ENCODE measurements at regions not wholly inside any gene's neighbourhood (a gene's known extent, or its start where the extent isn't known, plus 50 kb on each side); places are given as distances from the start of the nearest gene placed in this dataset.

- H3K4me3 ChIP-seq: no peak overlapping the region
- DNase-seq (no peak), ATAC-seq (no peak)
- no peaks in the 10 kb centered on the region for H3K9me3 ChIP-seq
- no peaks in the 10 kb centered on the region for H3K27me3 ChIP-seq
- intact Hi-C loops (cut with DNase I): no loop called here
- H3K4me1 ChIP-seq: no peaks in the 10 kb centered on the region
- H3K36me3 ChIP-seq: no peaks in the 10 kb centered on the region
- no peak overlapping the region for H3K27ac ChIP-seq
- no peak for TF ChIP-seq CTCF (IDR thresholded peaks at IDR 0.05)
Measured at GRCh38 chr18:68340606-68341005, 374.3 kb downstream of the TMX3 start.

DNA sequence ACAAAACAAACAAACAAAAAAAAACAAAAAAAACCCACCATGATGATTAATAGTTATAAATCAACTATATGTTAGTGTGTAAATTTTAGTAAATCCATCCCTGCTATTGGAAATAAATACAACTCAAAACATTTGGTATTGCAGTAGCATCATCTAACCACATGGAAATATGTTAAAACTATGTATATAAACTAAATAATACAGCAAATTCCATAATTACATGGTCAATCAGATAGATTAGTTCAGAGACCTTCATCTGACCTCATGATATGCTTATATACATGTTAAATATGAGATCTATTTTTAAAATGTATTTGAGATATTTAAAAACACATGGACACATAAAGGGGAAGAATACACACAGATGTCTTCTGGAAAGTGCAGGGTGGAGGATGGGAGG lies 384.2 kb downstream of the TMX3 start:
- Histone ChIP-seq H3K4me3 (no peak overlapping the region), H3K9me3 (no peaks in the 10 kb centered on the region), H3K27ac (no peak overlapping the region), H3K36me3 (no peaks in the 10 kb centered on the region), H3K27me3 (no peaks in the 10 kb centered on the region), H3K4me1 (no peaks in the 10 kb centered on the region)
- ATAC-seq (no peak), DNase-seq (no peak)
- intact Hi-C loops (cut with DNase I): no loop called here
- no peak for TF ChIP-seq CTCF (IDR thresholded peaks at IDR 0.05)

- DNase-seq: no peak
- Histone ChIP-seq H3K27me3 (no peaks in the 10 kb centered on the region), H3K4me3 (no peak overlapping the region), H3K36me3 (no peaks in the 10 kb centered on the region), H3K4me1 (no peaks in the 10 kb centered on the region), H3K9me3 (no peaks in the 10 kb centered on the region), H3K27ac (no peak overlapping the region)
- intact Hi-C loops (cut with DNase I): no loop called here
- no peak for ATAC-seq
- TF ChIP-seq CTCF (IDR thresholded peaks at IDR 0.05): no peak
Measured at GRCh38 chr18:68323921-68324320, 391.0 kb downstream of the TMX3 start.

GRCh38 chr18:68316636-68317035 lies 398.3 kb downstream of the TMX3 start:
- no peak for DNase-seq
- intact Hi-C loops (cut with DNase I): no loop called here
- ATAC-seq: no peak
- H3K4me1 ChIP-seq: no peaks in the 10 kb centered on the region
- no peak for TF ChIP-seq CTCF (IDR thresholded peaks at IDR 0.05)
- H3K36me3 ChIP-seq: no peaks in the 10 kb centered on the region
- H3K27ac ChIP-seq: no peak overlapping the region
- no peaks in the 10 kb centered on the region for H3K9me3 ChIP-seq
- no peaks in the 10 kb centered on the region for H3K27me3 ChIP-seq
- H3K4me3 ChIP-seq: no peak overlapping the region

GRCh38 chr18:68314403-68314802 lies 400.5 kb downstream of the TMX3 start:
- DNase-seq (no peak), ATAC-seq (no peak)
- TF ChIP-seq CTCF (IDR thresholded peaks at IDR 0.05): no peak
- Histone ChIP-seq H3K36me3 (no peaks in the 10 kb centered on the region), H3K4me3 (no peak overlapping the region), H3K27ac (no peak overlapping the region), H3K9me3 (no peaks in the 10 kb centered on the region), H3K27me3 (no peaks in the 10 kb centered on the region), H3K4me1 (no peaks in the 10 kb centered on the region)
- intact Hi-C loops (cut with DNase I): no loop called here

Measured in left lung (tissue), 4 donors.